RWPE1 (cell line): ENCODE measurements at regions not wholly inside any gene's neighbourhood (a gene's known extent, or its start where the extent isn't known, plus 50 kb on each side); places are given as distances from the start of the nearest gene placed in this dataset.

ENCODE experiments used
- CTCF ChIA-PET: fragments of 350-600 bp; sonication (Branson Sonifier 250); formaldehyde crosslinking; extraction: SDS; loops from one replicate; lab custom pipeline; 2021; lab: Yijun Ruan, JAX
- POLR2A ChIA-PET: fragments of 400-600 bp; formaldehyde crosslinking; extraction: SDS; loops from one replicate; lab custom pipeline; 2020; ENCODE audit warnings: antibody characterized with exemption; ENCODE audit not compliant: low non-redundant PET; lab: Yijun Ruan, JAX
- DNase-seq: peaks from one replicate; pipeline ENCODE4 v3.0.0; 2012; ENCODE audit warnings: low spot score
- H3K27ac ChIP-seq: fragments of 450-650 bp; 2 replicates; pipeline ENCODE4 v1.5.1; 2017
- CTCF ChIP-seq: fragments of 450-650 bp; conservative IDR thresholded peaks from 2 replicates; pipeline ENCODE4 v1.5.1; 2017; ENCODE audit warnings: low read depth, mild to moderate bottlenecking

- no peak for TF ChIP-seq CTCF
- no peak for DNase-seq
- peak overlapping the region; percentile 78 for H3K27ac ChIP-seq
- ChIA-PET CTCF (no interaction called here), POLR2A (no interaction called here)
Measured at GRCh38 chr2:239625971-239626734, 225.3 kb upstream of the HDAC4 start.

DNA sequence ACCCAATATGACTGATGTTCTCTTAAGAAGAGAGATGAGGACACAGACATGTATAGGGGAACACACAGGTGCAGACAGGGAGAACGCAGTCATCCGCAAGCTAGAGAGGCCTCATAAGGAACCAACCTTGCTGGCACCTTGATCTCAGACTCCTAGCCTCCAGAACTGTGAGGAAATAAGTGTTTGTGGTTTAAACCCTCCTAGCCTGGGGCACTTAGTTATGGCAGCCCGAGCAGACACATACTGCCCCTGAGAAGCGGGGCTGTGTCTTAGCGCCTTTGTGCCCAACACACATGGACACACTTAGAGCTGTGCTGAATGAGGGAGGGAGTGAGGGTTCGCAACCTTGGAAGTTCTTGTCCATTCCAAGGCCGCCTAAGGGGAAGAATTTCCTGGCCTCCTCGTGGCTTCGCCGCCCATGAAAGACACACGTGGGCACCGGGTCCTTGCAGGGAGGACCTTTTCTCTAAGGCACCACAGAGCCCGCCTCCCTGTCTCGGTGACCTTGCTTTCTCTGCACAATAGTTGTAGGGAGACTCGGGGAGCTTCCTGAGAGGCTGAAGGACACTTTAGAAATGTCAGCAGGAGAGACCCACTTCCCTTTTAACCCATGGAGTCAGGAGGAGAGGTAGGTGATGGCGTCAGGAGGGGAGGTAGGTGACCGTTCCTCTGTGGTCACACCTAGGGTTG is 224.5 kb upstream of the HDAC4 start:
- no peak for TF ChIP-seq CTCF
- CTCF ChIA-PET: no interaction called here
- POLR2A ChIA-PET: no interaction called here
- no peak for DNase-seq
- no peak overlapping the region for H3K27ac ChIP-seq

DNA sequence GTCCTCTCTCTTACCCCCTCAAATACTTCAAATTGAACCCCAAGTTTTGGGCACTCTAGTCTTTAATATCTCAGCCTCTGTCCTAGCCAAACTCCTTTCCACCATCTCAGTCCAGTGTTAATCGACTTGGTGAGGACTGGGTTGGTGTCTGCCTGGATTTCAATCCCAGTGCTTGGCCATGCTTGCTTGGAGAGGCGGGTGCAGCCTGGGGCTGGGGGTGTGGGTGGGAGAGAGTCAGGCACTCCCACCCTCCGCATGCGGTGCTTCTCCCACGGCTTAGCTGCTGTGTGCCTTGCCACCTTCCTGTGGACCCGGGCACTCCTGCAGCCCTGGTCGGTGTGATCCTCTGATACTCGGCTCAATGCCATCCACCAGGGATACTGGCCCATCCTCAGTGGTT is 220.8 kb upstream of the HDAC4 start:
- DNase-seq: no peak
- no peak overlapping the region for H3K27ac ChIP-seq
- POLR2A ChIA-PET: no interaction called here
- TF ChIP-seq CTCF: no peak
- CTCF ChIA-PET: no interaction called here

GRCh38 chr2:239619369-239619768 is 218.5 kb upstream of the HDAC4 start:
- H3K27ac ChIP-seq: no peak overlapping the region
- TF ChIP-seq CTCF: no peak
- ChIA-PET POLR2A (no interaction called here), CTCF (interaction anchor here (0.5 kb wide), 2 partner anchors 11 to 270 kb away, joined by 3 to 4 read pairs; no protein-coding TSS in a partner anchor)
- DNase-seq: no peak

DNA sequence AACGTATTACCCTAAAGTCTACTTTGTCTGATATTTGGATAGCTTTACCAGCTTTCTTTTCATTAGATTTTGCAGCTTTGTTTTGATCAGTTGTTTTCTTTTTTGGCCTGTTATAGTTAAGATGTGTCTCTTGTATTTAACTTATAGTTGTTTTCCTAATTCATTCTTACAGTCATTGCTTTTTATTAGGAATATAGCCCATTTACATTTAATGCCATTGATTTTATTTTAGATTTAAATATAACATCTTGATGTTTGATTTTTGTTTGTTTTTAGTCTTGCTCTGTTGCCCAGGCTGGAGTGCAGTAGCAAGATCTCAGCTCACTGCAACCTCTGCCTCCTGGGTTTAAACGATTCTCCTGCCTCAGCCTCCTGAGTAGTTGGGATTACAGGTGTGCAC is 215.9 kb upstream of the HDAC4 start:
- DNase-seq: no peak
- ChIA-PET CTCF (interaction anchor here (0.7 kb wide), 1 partner anchor 676 kb away, joined by 3 read pairs; no protein-coding TSS in a partner anchor), POLR2A (no interaction called here)
- no peak for TF ChIP-seq CTCF
- H3K27ac ChIP-seq: no peak overlapping the region

- ChIA-PET POLR2A (no interaction called here), CTCF (no interaction called here)
- no peak for TF ChIP-seq CTCF
- DNase-seq: no peak
- H3K27ac ChIP-seq: no peak overlapping the region
Measured at GRCh38 chr2:239612133-239612532, 211.3 kb upstream of the HDAC4 start.
